HG03039 (cell line): ENCODE measurements at regions not wholly inside any gene's neighbourhood (a gene's known extent, or its start where the extent isn't known, plus 50 kb on each side); places are given as distances from the start of the nearest gene placed in this dataset.
A peak's percentile ranks its signal among the peaks of the same experiment; 100 is the strongest.

Source experiments
- ATAC-seq: cut with Tn5 transposase; IDR thresholded peaks from one replicate; pipeline ENCODE4 v1.9.1; 2021; ENCODE audit warnings: mild to moderate bottlenecking, moderate library complexity; ENCODE audit not compliant: unreplicated experiment

GRCh38 chr1:213371847-213372619, 321.0 kb downstream of the RPS6KC1 start:
- ATAC-seq, result no peak

- peak; percentile 57 for ATAC-seq
Measured at GRCh38 chr1:213374369-213374768, 323.3 kb downstream of the RPS6KC1 start.

GRCh38 chr1:213375002-213375401, 324.0 kb downstream of the RPS6KC1 start:
- ATAC-seq, result no peak

GRCh38 chr1:213376862-213377372, 325.9 kb downstream of the RPS6KC1 start:
- no peak for ATAC-seq

- ATAC-seq, result no peak
Measured at GRCh38 chr1:213380865-213381264, 329.8 kb downstream of the RPS6KC1 start.

GRCh38 chr1:213381572-213382084, 330.6 kb downstream of the RPS6KC1 start:
- ATAC-seq, result no peak

- ATAC-seq, result no peak
Measured at GRCh38 chr1:213383465-213383864, 332.4 kb downstream of the RPS6KC1 start.

GRCh38 chr1:213385201-213385600, 334.2 kb downstream of the RPS6KC1 start:
- ATAC-seq, result no peak

- no peak for ATAC-seq
Measured at GRCh38 chr1:213385806-213386324, 334.8 kb downstream of the RPS6KC1 start.

- ATAC-seq, result no peak
Measured at GRCh38 chr1:213387380-213388015, 336.5 kb downstream of the RPS6KC1 start.

GRCh38 chr1:213388199-213388598, 337.2 kb downstream of the RPS6KC1 start:
- ATAC-seq, result no peak

- no peak for ATAC-seq
Measured at GRCh38 chr1:213389061-213389581, 338.1 kb downstream of the RPS6KC1 start.

GRCh38 chr1:213391445-213391844, 340.4 kb downstream of the RPS6KC1 start:
- no peak for ATAC-seq

- ATAC-seq, result no peak
Measured at GRCh38 chr1:213393860-213394259, 342.8 kb downstream of the RPS6KC1 start.

- ATAC-seq, result no peak
Measured at GRCh38 chr1:213394837-213395236, 343.8 kb downstream of the RPS6KC1 start.

- ATAC-seq, result no peak
Measured at GRCh38 chr1:213397638-213398037, 346.6 kb downstream of the RPS6KC1 start.

- ATAC-seq, result no peak
Measured at GRCh38 chr1:213399695-213400094, 348.7 kb downstream of the RPS6KC1 start.

GRCh38 chr1:213409208-213409631, 358.2 kb downstream of the RPS6KC1 start:
- no peak for ATAC-seq

GRCh38 chr1:213409971-213410370, 358.9 kb downstream of the RPS6KC1 start:
- ATAC-seq, result no peak

- ATAC-seq, result no peak
Measured at GRCh38 chr1:213414346-213414745, 363.3 kb downstream of the RPS6KC1 start.

- ATAC-seq, result no peak
Measured at GRCh38 chr1:213414911-213415310, 363.9 kb downstream of the RPS6KC1 start.
